Right lung (tissue), 2 donors: ENCODE measurements at regions not wholly inside any gene's neighbourhood (a gene's known extent, or its start where the extent isn't known, plus 50 kb on each side); places are given as distances from the start of the nearest gene placed in this dataset.

Source experiments
- DNase-seq, 2 donors: peaks; one replicate each; pipeline ENCODE4 v3.0.0-alpha.2; 2013

DNA sequence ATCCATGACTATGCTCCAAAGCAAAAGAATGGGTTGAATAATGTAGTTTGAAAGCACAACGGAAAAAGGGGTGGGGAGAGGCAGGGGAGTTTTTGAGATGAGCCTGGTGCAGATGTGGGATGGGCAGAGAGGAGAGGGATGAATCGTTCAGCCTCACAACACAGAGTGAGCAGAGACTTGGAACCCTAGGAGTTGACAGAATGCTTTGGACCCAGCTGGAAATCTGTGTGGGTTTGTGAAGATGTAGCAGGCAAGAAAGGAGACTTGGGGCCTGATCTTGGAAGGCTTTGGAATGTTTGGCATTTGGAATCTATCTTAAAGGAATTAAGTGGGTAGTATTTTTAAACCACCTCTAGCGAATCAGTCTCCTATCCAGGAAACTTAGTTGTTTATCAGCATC, 66.0 kb upstream of the KCTD1 start:
- no peak for DNase-seq
